PC-3 (cell line): ENCODE measurements at regions not wholly inside any gene's neighbourhood (a gene's known extent, or its start where the extent isn't known, plus 50 kb on each side); places are given as distances from the start of the nearest gene placed in this dataset.

Source experiments
- ATAC-seq: fragments of 200-7000 bp; cut with Tn5 transposase; 2 replicates; pipeline ENCODE4 v1.9.1; 2020; ENCODE audit warnings: mild to moderate bottlenecking, moderate library complexity
- BruUV-seq: library from RNA; stranded (reverse); fragments of 400-500 nt; replicated peaks from 2 replicates; lab custom pipeline; 2021; lab: Mats Ljungman, UMichigan
- CTCF ChIA-PET: fragments of 300-600 bp; sonication (Branson Sonifier 250); formaldehyde crosslinking; loops from one replicate; lab custom pipeline; 2022; ENCODE audit warnings: antibody characterized with exemption; lab: Charles Lee
- POLR2A ChIA-PET: fragments of 300-600 bp; sonication (Branson Sonifier 250); formaldehyde crosslinking; loops from one replicate; lab custom pipeline; 2022; ENCODE audit warnings: antibody characterized with exemption; ENCODE audit not compliant: unreplicated experiment; lab: Charles Lee
- DNase-seq: peaks from one replicate; pipeline ENCODE4 v3.0.0-alpha.2; 2015
- H2AFZ ChIP-seq: fragments of 300-600 bp; sonication (generic); 2 replicates; pipeline ENCODE4 v1.6.0; 2016; ENCODE audit warnings: antibody characterized with exemption, low read length
- H3F3A ChIP-seq: fragments of 300-600 bp; sonication (generic); one replicate; pipeline ENCODE4 v1.6.0; 2017; ENCODE audit warnings: antibody characterized with exemption, low read length, control low read depth, mild to moderate bottlenecking; ENCODE audit not compliant: unreplicated experiment
- H3K27ac ChIP-seq: fragments of 300-600 bp; sonication (generic); 2 replicates; pipeline ENCODE4 v1.5.1; 2016; ENCODE audit warnings: mild to moderate bottlenecking, low read length
- H3K27me3 ChIP-seq: fragments of 300-600 bp; sonication (generic); 2 replicates; pipeline ENCODE4 v1.6.1; 2016; ENCODE audit warnings: low read length, mixed read lengths
- H3K36me3 ChIP-seq: fragments of 300-600 bp; sonication (generic); 2 replicates; pipeline ENCODE4 v1.6.1; 2016; ENCODE audit warnings: low read depth, mixed run types, low read length, mixed read lengths
- H3K4me1 ChIP-seq: fragments of 300-600 bp; sonication (generic); 2 replicates; pipeline ENCODE4 v1.5.1; 2016; ENCODE audit warnings: low read length; ENCODE audit not compliant: insufficient read depth
- H3K4me2 ChIP-seq: fragments of 300-600 bp; sonication (generic); 2 replicates; pipeline ENCODE4 v1.6.0; 2016; ENCODE audit warnings: low read length
- H3K4me3 ChIP-seq: fragments of 300-600 bp; sonication (generic); 2 replicates; pipeline ENCODE4 v1.5.1; 2016; ENCODE audit warnings: mild to moderate bottlenecking, low read length, mixed read lengths
- H3K79me2 ChIP-seq: fragments of 300-600 bp; sonication (generic); 2 replicates; pipeline ENCODE4 v1.6.1; 2017; ENCODE audit warnings: low read length, mixed read lengths
- H3K9ac ChIP-seq: fragments of 300-600 bp; sonication (generic); 2 replicates; pipeline ENCODE4 v1.6.0; 2016; ENCODE audit warnings: mild to moderate bottlenecking, low read length
- H3K9me2 ChIP-seq: fragments of 300-600 bp; sonication (generic); replicated peaks from 2 replicates; pipeline ENCODE4 v1.6.1; 2016; ENCODE audit warnings: mixed run types, low read length, mixed read lengths
- H3K9me3 ChIP-seq: fragments of 300-600 bp; sonication (generic); 2 replicates; pipeline ENCODE4 v1.6.1; 2016; ENCODE audit warnings: low read length, mixed read lengths
- H4K20me1 ChIP-seq: fragments of 300-600 bp; sonication (generic); 2 replicates; pipeline ENCODE4 v1.6.1; 2016; ENCODE audit warnings: low read length, mixed read lengths
- EZH2 ChIP-seq: fragments of 300-600 bp; sonication (generic); IDR thresholded peaks from one replicate; pipeline ENCODE4 v1.6.1; 2017; ENCODE audit warnings: antibody characterized with exemption, mild to moderate bottlenecking, low read length; ENCODE audit not compliant: unreplicated experiment
- EZH2phosphoT487 ChIP-seq: fragments of 300-600 bp; sonication (generic); IDR thresholded peaks from 2 replicates; pipeline ENCODE4 v1.6.1; 2018; ENCODE audit warnings: mild to moderate bottlenecking, antibody characterized with exemption, low read length, borderline replicate concordance
- intact Hi-C: fragments of 100-400 bp; cut with micrococcal nuclease; formaldehyde crosslinking; loops from 2 replicates; pipeline ENCODE4 v1.9.0; 2023
- TF ChIP-seq, protein P1 (sequence below): fragments of 300-600 bp; sonication (generic); conservative IDR thresholded peaks from 2 replicates; pipeline ENCODE4 v1.5.1; 2017; ENCODE audit warnings: antibody characterized with exemption, low read depth, mild to moderate bottlenecking, low read length

DNA sequence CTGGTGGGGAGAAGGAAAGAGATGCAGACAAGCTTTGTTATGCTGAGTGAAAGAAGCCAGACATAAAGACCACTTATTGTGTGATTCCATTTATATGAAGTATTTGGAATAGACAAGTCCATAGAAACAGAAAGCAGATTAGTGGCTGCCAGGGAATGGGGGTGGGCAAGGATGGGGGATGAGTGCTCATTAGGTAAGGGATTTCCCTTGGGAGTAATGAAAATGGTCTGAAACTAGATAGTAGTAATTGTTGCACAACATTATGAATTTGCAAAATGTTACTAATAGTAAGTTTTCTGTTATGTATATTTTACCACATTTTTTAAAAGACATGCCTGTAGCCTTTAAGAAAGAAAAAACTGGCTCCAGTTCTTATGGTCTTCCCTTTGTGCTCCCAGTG lies 154.9 kb downstream of the LNPK start:
- Histone ChIP-seq H3K4me3 (no peak overlapping the region), H2AFZ (no peak overlapping the region), H3K27me3 (peaks cover 9% of the 10 kb centered on the region), H3K27ac (no peak overlapping the region), H3K4me2 (no peak overlapping the region), H3K9me3 (no peaks in the 10 kb centered on the region), H3K9ac (no peak overlapping the region), H3K4me1 (peaks cover 20% of the 10 kb centered on the region), H3K9me2 (no peaks in the 10 kb centered on the region), H3K36me3 (no peaks in the 10 kb centered on the region), H3F3A (no peaks in the 10 kb centered on the region), H4K20me1 (no peaks in the 10 kb centered on the region), H3K79me2 (no peaks in the 10 kb centered on the region)
- ChIA-PET POLR2A (no interaction called here), CTCF (no interaction called here)
- BruUV-seq, result no TSS peak
- intact Hi-C loops, result no loop called here
- no peak for ATAC-seq
- no peak for TF ChIP-seq EZH2phosphoT487
- no peak for TF ChIP-seq EZH2
- TF ChIP-seq, protein P1, sequence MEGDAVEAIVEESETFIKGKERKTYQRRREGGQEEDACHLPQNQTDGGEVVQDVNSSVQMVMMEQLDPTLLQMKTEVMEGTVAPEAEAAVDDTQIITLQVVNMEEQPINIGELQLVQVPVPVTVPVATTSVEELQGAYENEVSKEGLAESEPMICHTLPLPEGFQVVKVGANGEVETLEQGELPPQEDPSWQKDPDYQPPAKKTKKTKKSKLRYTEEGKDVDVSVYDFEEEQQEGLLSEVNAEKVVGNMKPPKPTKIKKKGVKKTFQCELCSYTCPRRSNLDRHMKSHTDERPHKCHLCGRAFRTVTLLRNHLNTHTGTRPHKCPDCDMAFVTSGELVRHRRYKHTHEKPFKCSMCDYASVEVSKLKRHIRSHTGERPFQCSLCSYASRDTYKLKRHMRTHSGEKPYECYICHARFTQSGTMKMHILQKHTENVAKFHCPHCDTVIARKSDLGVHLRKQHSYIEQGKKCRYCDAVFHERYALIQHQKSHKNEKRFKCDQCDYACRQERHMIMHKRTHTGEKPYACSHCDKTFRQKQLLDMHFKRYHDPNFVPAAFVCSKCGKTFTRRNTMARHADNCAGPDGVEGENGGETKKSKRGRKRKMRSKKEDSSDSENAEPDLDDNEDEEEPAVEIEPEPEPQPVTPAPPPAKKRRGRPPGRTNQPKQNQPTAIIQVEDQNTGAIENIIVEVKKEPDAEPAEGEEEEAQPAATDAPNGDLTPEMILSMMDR, result no peak
- no peak for DNase-seq

DNA sequence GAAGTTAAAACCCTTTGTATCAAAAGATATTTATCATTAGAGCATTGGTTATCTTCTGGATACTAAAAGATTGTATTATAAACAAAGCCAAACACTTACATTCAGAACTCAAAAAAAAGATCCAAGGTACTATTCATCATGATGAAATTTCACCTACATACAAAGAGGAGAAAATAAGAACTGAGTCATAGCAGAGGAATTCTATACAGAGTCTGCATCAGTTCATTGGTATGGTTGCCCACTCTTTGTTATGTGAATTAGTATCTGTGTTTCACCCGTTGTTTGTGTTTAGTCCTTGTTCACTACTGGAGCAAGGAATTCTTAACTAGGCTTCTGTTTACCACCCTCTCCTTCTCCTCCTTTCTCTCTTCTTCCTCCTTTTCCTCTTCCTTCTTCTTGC lies 157.9 kb downstream of the LNPK start:
- Histone ChIP-seq H3K79me2 (no peaks in the 10 kb centered on the region), H3K9me3 (no peaks in the 10 kb centered on the region), H2AFZ (0 out of 2 replicates have a peak overlapping the region, but pooled peaks have one; percentile 36), H3K4me1 (peaks cover 20% of the 10 kb centered on the region), H4K20me1 (no peaks in the 10 kb centered on the region), H3K9ac (no peak overlapping the region), H3K9me2 (no peaks in the 10 kb centered on the region), H3K27ac (peak overlapping the region; percentile 2; the same call in 1 of the 2 replicates), H3F3A (no peaks in the 10 kb centered on the region), H3K4me2 (peak overlapping the region; percentile 64), H3K36me3 (no peaks in the 10 kb centered on the region), H3K27me3 (no peaks in the 10 kb centered on the region), H3K4me3 (no peak overlapping the region)
- ATAC-seq (peak; percentile 97), DNase-seq (peak; percentile 87)
- BruUV-seq, result no TSS peak
- CTCF ChIA-PET, result no interaction called here
- intact Hi-C loops, result loop anchor here (5.0 kb wide), 1 partner anchor 243 kb away; no protein-coding TSS in a partner anchor
- TF ChIP-seq EZH2, result no peak
- TF ChIP-seq, protein P1, result no peak
- TF ChIP-seq EZH2phosphoT487, result no peak
- POLR2A ChIA-PET, result no interaction called here

DNA sequence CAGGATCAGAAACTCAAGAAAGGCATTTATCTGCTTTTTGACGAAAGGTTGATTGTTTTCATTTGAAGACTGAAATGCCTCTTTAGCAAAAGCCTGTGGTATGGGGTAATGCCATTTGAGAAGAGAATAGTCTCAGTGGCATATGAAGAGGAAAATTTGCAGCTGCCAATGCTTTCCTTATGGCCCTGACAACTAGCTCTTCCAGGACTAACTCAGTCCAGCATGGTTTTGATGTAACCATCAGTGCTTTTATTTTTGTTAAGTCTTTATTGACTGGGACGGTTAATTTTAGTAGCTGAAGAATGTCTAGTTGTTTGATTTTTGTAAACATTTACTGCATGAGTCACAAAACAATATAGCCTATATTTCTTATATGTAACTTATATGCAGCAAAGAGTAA lies 158.4 kb downstream of the LNPK start:
- H3K4me2 ChIP-seq, result peak overlapping the region; percentile 64
- no peaks in the 10 kb centered on the region for H3K9me2 ChIP-seq
- H3K9ac ChIP-seq, result no peak overlapping the region
- H3K27me3 ChIP-seq, result no peaks in the 10 kb centered on the region
- H3K27ac ChIP-seq, result peak overlapping the region; percentile 2; the same call in 1 of the 2 replicates
- peaks cover 20% of the 10 kb centered on the region for H3K4me1 ChIP-seq
- peak; percentile 17 for DNase-seq
- ATAC-seq, result peak; percentile 40
- intact Hi-C loops, result loop anchor here (5.0 kb wide), 1 partner anchor 244 kb away; no protein-coding TSS in a partner anchor
- ChIA-PET CTCF (no interaction called here), POLR2A (interaction anchor here (0.8 kb wide), 1 partner anchor 9 kb away, joined by 5 read pairs; no protein-coding TSS in a partner anchor)
- no peaks in the 10 kb centered on the region for H3K9me3 ChIP-seq
- H3F3A ChIP-seq, result no peaks in the 10 kb centered on the region
- BruUV-seq, result no TSS peak
- H4K20me1 ChIP-seq, result no peaks in the 10 kb centered on the region
- no peaks in the 10 kb centered on the region for H3K79me2 ChIP-seq
- H3K36me3 ChIP-seq, result no peaks in the 10 kb centered on the region
- H2AFZ ChIP-seq, result no peak overlapping the region
- no peak overlapping the region for H3K4me3 ChIP-seq
- no peak for TF ChIP-seq EZH2
- TF ChIP-seq, protein P1, result no peak
